Lung (tissue), 11 donors: ENCODE measurements at regions not wholly inside any gene's neighbourhood (a gene's known extent, or its start where the extent isn't known, plus 50 kb on each side); places are given as distances from the start of the nearest gene placed in this dataset.

Source experiments
- ATAC-seq: fragments of 200-7000 bp; cut with Tn5 transposase; one replicate; pipeline ENCODE4 v1.9.1; 2020; ENCODE audit warnings: moderate number of reproducible peaks; ENCODE audit not compliant: insufficient read depth, low FRiP score
- DNase-seq, 3 donors: peaks; one replicate each; pipeline ENCODE4 v3.0.0-alpha.2; 2013 to 2017
- H3K27ac ChIP-seq, 2 donors: one replicate each; pipeline ENCODE4 v1.5.1; 2013; ENCODE audit warnings: mild to moderate bottlenecking in 2 of 2, moderate library complexity in 2 of 2, control low read depth in 1 of 2, inconsistent platforms in 1 of 2, low read depth in 1 of 2, low read length in 1 of 2
- H3K27me3 ChIP-seq, 3 donors: one replicate each; pipeline ENCODE4 v1.5.1; 2013; ENCODE audit warnings: low read length in 2 of 3; ENCODE audit not compliant: control insufficient read depth in 3 of 3, insufficient read depth in 3 of 3
- H3K36me3 ChIP-seq, 4 donors: one replicate each; pipeline ENCODE4 v1.5.1; 2013; ENCODE audit warnings: low read length in 4 of 4, mild to moderate bottlenecking in 1 of 4, moderate library complexity in 1 of 4; ENCODE audit not compliant: control insufficient read depth in 4 of 4, insufficient read depth in 4 of 4
- H3K4me1 ChIP-seq, 5 donors: one replicate each; pipeline ENCODE4 v1.5.1; 2013; ENCODE audit warnings: low read length in 5 of 5, mild to moderate bottlenecking in 2 of 5, moderate library complexity in 1 of 5; ENCODE audit not compliant: control insufficient read depth in 5 of 5, insufficient read depth in 5 of 5
- H3K4me3 ChIP-seq: one replicate; pipeline ENCODE4 v1.5.1; 2013; ENCODE audit warnings: mild to moderate bottlenecking, control low read depth, moderate library complexity
- H3K9ac ChIP-seq, 2 donors: one replicate each; pipeline ENCODE4 v1.5.1; 2013; ENCODE audit warnings: low read length in 2 of 2, control low read depth in 1 of 2; ENCODE audit not compliant: insufficient read depth in 1 of 2
- H3K9me3 ChIP-seq, 4 donors: one replicate each; pipeline ENCODE4 v1.5.1; 2013; ENCODE audit warnings: low read length in 3 of 4, mild to moderate bottlenecking in 1 of 4, moderate library complexity in 1 of 4; ENCODE audit not compliant: control insufficient read depth in 4 of 4, insufficient read depth in 3 of 4
- WGBS, 2 donors: extraction: QIAGEN DNeasy Blood & Tissue Kit; methylation state at CpG; one replicate each; pipeline ENCODE4 v1.1.7; 2013; 5-methylcytosine and 5-hydroxymethylcytosine counted together
- TF ChIP-seq, protein P1 (sequence below): IDR thresholded peaks from 2 replicates; pipeline ENCODE4 v1.5.1; 2012; ENCODE audit warnings: mild to moderate bottlenecking; ENCODE audit errors: control extremely low read depth, extremely low read depth
- donor health status: control.
- donor health status: control.
- donor health status: Bipolar disorder and iron deficiency.
- donor health status: healthy.
- donor health status: DM: yes; HTN: yes; CAD: no.

DNA sequence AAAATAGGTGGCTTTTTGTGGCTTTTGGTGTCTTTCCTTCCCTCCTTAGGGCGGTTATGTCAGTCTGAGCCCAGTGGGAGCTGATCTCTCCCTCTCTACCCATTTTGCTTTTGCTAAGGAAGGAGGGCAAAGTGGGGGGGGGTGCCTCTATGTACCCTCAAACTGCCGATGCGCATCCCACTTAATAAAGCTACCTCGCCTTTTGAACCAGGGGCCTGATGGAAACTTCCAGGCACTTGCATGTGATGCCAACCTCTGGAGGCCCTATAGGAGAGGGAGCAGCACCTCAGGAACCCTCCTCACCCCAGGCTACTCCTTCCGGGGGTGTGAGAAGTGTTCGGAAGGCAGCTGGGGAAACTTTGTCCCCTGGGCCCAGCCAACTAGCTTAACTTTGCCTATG lies 97.0 kb upstream of the HSD17B12 start:
- Histone ChIP-seq H3K36me3 (no peaks in the 10 kb centered on the region), H3K9ac (no peak overlapping the region), H3K27ac (no peak overlapping the region), H3K4me3 (no peak overlapping the region), H3K27me3 (peaks cover 8 to 81% (median 70%) of the 10 kb centered on the region in 3 donors), H3K9me3 (peaks cover 0 to 2% (median 0%) of the 10 kb centered on the region in 4 donors), H3K4me1 (peaks cover 0 to 13% (median 7%) of the 10 kb centered on the region in 5 donors)
- no peak for ATAC-seq
- 28 to 32% methylated on average over 6 of the region's 6 CpGs for WGBS, 2 donors
- TF ChIP-seq, protein P1, sequence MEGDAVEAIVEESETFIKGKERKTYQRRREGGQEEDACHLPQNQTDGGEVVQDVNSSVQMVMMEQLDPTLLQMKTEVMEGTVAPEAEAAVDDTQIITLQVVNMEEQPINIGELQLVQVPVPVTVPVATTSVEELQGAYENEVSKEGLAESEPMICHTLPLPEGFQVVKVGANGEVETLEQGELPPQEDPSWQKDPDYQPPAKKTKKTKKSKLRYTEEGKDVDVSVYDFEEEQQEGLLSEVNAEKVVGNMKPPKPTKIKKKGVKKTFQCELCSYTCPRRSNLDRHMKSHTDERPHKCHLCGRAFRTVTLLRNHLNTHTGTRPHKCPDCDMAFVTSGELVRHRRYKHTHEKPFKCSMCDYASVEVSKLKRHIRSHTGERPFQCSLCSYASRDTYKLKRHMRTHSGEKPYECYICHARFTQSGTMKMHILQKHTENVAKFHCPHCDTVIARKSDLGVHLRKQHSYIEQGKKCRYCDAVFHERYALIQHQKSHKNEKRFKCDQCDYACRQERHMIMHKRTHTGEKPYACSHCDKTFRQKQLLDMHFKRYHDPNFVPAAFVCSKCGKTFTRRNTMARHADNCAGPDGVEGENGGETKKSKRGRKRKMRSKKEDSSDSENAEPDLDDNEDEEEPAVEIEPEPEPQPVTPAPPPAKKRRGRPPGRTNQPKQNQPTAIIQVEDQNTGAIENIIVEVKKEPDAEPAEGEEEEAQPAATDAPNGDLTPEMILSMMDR, result no peak
- DNase-seq, result no peak

DNA sequence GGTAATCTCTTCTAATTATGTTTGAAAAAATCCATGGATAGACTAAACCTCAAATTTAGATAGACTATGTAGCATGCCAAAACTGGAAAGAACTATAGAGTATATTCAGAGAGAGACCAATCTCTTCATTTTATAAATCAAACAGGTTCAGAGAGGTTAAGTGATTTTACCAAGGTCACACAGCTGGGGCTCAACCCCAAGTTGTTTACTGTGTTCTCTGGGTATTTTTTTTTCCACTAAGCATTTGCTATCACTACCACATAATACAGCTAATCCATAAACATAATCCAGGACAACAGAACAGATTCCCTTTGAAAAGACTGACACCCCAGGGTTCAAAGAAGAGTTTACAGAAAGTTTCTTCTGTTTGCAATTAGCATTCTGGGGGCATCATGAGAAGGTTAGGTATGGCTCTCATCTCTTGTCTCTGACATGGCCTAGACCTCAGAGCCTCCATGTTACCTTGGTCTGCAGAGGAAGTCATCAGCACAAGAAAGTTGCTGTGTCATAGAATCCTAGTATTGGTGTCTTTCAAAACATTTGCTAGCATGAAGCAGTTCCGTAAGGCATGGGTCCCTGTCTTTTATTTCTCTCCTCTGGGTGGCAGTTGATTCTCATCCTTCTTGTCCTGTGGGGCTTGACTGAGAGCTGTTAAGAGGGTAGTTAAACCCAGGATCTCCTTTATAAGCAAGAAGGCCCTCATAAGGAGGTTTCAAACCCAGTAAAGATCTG lies 94.5 kb upstream of the HSD17B12 start:
- no peak overlapping the region for H3K9ac ChIP-seq
- no peaks in the 10 kb centered on the region for H3K36me3 ChIP-seq
- ATAC-seq, result no peak
- H3K9me3 ChIP-seq, result no peaks in the 10 kb centered on the region
- TF ChIP-seq, protein P1, result no peak
- peaks cover 0 to 4% (median 0%) of the 10 kb centered on the region in 5 donors for H3K4me1 ChIP-seq
- 33 to 63% methylated on average over 1 of the region's 1 CpG for WGBS, 2 donors
- H3K27me3 ChIP-seq, result peaks cover 8 to 70% (median 52%) of the 10 kb centered on the region in 3 donors
- no peak for DNase-seq
- H3K27ac ChIP-seq, result no peak overlapping the region
- no peak overlapping the region for H3K4me3 ChIP-seq

DNA sequence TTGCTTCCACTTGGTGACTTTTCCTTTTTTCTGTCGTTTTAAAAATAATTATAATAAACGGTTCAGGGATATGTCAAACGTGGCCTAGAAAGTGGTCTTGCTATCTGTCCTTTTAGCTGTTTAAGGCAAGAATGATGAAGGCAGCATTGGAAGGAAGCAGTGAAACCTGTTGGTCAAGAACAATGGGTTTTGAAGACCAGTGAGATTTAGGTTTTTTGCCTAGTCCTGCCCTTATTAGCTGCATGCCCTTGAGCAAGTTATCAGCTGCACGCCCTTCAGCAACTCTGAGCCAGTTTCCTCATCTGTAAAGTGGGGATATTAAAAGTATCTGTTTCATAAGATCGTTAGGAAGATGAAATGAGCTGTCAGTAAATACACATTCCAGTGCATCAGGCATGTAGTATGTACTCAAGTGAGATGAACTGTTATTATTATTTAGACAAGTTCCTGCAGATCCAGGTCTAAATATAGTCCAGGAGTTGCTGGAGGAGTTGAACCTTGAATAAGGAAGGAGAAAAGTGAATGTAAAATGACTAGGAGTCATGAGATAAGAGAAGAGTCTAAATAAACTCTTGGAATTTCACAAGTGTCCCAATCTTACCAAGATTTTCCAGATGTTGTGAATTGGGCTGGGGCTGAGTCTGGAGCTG lies 90.8 kb upstream of the HSD17B12 start:
- no peak for ATAC-seq
- peaks cover 0 to 39% (median 24%) of the 10 kb centered on the region in 3 donors for H3K27me3 ChIP-seq

More for the DNA sequence above, 90.8 kb upstream of the HSD17B12 start:
- Histone ChIP-seq H3K9me3 (no peaks in the 10 kb centered on the region), H3K4me3 (no peak overlapping the region), H3K36me3 (no peaks in the 10 kb centered on the region), H3K9ac (no peak overlapping the region), H3K4me1 (no peaks in the 10 kb centered on the region), H3K27ac (no peak overlapping the region)
- TF ChIP-seq, protein P1, result no peak
- no peak for DNase-seq
- WGBS, 2 donors, result 74 to 85% methylated on average over 5 of the region's 5 CpGs
